Neuronal stem cell (in vitro differentiated cells): ENCODE measurements at regions not wholly inside any gene's neighbourhood (a gene's known extent, or its start where the extent isn't known, plus 50 kb on each side); places are given as distances from the start of the nearest gene placed in this dataset.

Source experiments
- DNase-seq: peaks from one replicate; pipeline ENCODE4 v3.0.0-alpha.2; 2013; ENCODE audit warnings: low spot score
- H2AFZ ChIP-seq: one replicate; pipeline ENCODE4 v1.6.1; 2013; ENCODE audit warnings: mild to moderate bottlenecking, low read length, inconsistent platforms
- H2AK5ac ChIP-seq: 2 replicates; pipeline ENCODE4 v1.6.1; 2013; ENCODE audit warnings: low read depth, mild to moderate bottlenecking, inconsistent platforms, low read length, moderate library complexity, mixed read lengths
- H2BK120ac ChIP-seq: 2 replicates; pipeline ENCODE4 v1.6.1; 2013; ENCODE audit warnings: low read depth, mild to moderate bottlenecking, inconsistent platforms, low read length, moderate library complexity, mixed read lengths
- H2BK12ac ChIP-seq: one replicate; pipeline ENCODE4 v1.6.1; 2013; ENCODE audit warnings: low read length, inconsistent platforms
- H2BK15ac ChIP-seq: 2 replicates; pipeline ENCODE4 v1.6.1; 2013; ENCODE audit warnings: mild to moderate bottlenecking, low read length, inconsistent platforms, mixed read lengths
- H2BK5ac ChIP-seq: one replicate; pipeline ENCODE4 v1.6.1; 2013; ENCODE audit warnings: inconsistent platforms, mild to moderate bottlenecking, low read length, moderate library complexity
- H3K14ac ChIP-seq: one replicate; pipeline ENCODE4 v1.6.1; 2013; ENCODE audit warnings: low read length, inconsistent platforms
- H3K18ac ChIP-seq: 2 replicates; pipeline ENCODE4 v1.6.1; 2013; ENCODE audit warnings: low read length, inconsistent platforms
- H3K23ac ChIP-seq: 2 replicates; pipeline ENCODE4 v1.6.1; 2013; ENCODE audit warnings: low read depth, mild to moderate bottlenecking, mixed read lengths, low read length, inconsistent platforms; ENCODE audit not compliant: poor library complexity
- H3K27ac ChIP-seq: replicated peaks from 3 replicates; pipeline ENCODE4 v1.5.1; 2013; ENCODE audit warnings: low read length, inconsistent platforms
- H3K27me3 ChIP-seq, 3 experiments: 2 replicates each; pipeline ENCODE4 v1.6.1; 2013; ENCODE audit warnings: low read length in 3 of 3, mild to moderate bottlenecking in 2 of 3, inconsistent platforms in 1 of 3, low read depth in 1 of 3, mixed read lengths in 1 of 3, moderate library complexity in 1 of 3; ENCODE audit not compliant: control insufficient read depth in 3 of 3, insufficient read depth in 3 of 3
- H3K36me3 ChIP-seq, 2 donors: replicated peaks in 1 of 2; 2 replicates each; pipeline ENCODE4 v1.6.1; 2013; ENCODE audit warnings: low read length in 2 of 2; ENCODE audit not compliant: control insufficient read depth in 2 of 2, insufficient read depth in 2 of 2
- H3K4ac ChIP-seq: 2 replicates; pipeline ENCODE4 v1.6.1; 2013; ENCODE audit warnings: inconsistent platforms, mild to moderate bottlenecking, low read length, moderate library complexity
- H3K4me1 ChIP-seq, 2 donors: 1 replicate in 1 of 2; 2 replicates in 1 of 2; pipeline ENCODE4 v1.6.1; 2013; ENCODE audit warnings: low read length in 2 of 2, low read depth in 1 of 2; ENCODE audit not compliant: control insufficient read depth in 2 of 2, insufficient read depth in 1 of 2
- H3K4me2 ChIP-seq: one replicate; pipeline ENCODE4 v1.6.1; 2013; ENCODE audit warnings: mild to moderate bottlenecking, low read length, inconsistent platforms; ENCODE audit not compliant: insufficient read depth, poor library complexity, severe bottlenecking
- H3K4me3 ChIP-seq, 2 donors: 2 replicates each; pipeline ENCODE4 v1.5.1; 2013; ENCODE audit warnings: low read length in 2 of 2, mild to moderate bottlenecking in 2 of 2, inconsistent platforms in 1 of 2, moderate library complexity in 1 of 2
- H3K79me1 ChIP-seq: one replicate; pipeline ENCODE4 v1.6.1; 2013; ENCODE audit warnings: low read depth, mild to moderate bottlenecking, inconsistent platforms, low read length, moderate library complexity
- H3K9ac ChIP-seq: one replicate; pipeline ENCODE4 v1.6.1; 2013; ENCODE audit warnings: mild to moderate bottlenecking, low read depth, low read length, inconsistent platforms; ENCODE audit not compliant: poor library complexity
- H3K9me3 ChIP-seq, 2 donors: replicated peaks in 1 of 2; 2 replicates each; pipeline versions ENCODE3 to v1.6.1; 2013; ENCODE audit warnings: low read length in 2 of 2, mild to moderate bottlenecking in 2 of 2, inconsistent platforms in 1 of 2, low read depth in 1 of 2, mixed read lengths in 1 of 2, moderate library complexity in 1 of 2; ENCODE audit not compliant: control insufficient read depth in 2 of 2, insufficient read depth in 1 of 2
- H4K8ac ChIP-seq: one replicate; pipeline ENCODE4 v1.6.1; 2013; ENCODE audit warnings: low read depth, mild to moderate bottlenecking, inconsistent platforms, low read length, moderate library complexity
- H4K91ac ChIP-seq: one replicate; pipeline ENCODE4 v1.6.1; 2013; ENCODE audit warnings: low read length, low read depth, mild to moderate bottlenecking, inconsistent platforms; ENCODE audit not compliant: poor library complexity
- WGBS, 2 donors: extraction: QIAGEN DNeasy Blood & Tissue Kit; methylation state at CpG; one replicate each; pipeline ENCODE4 v1.1.7; 2013; ENCODE audit warnings: missing lambda C conversion rate in 2 of 2, mixed read lengths in 1 of 2; ENCODE audit not compliant: insufficient read length in 2 of 2, insufficient replicate concordance in 1 of 2; ENCODE audit errors: extremely low coverage in 2 of 2; 5-methylcytosine and 5-hydroxymethylcytosine counted together

DNA sequence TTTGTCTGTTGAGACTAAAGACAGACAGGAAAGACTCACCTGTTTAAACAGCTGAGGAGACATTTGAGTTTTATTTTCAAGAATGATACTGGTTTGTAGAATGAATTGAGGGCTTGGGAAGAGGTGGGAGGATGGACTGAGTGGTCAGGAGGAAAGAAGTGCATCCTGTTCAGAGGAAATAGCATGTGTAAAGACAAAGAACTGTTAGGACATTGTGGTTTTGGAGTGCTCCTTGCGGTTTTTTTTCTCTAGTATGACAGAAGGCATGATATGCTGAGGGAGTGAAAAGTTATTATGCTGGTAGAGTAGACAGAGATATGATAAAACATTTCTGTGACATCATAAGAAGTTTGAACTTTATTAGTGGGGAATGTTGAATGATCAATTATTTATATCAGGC, 270.7 kb upstream of the ELAVL2 start:
- no peak overlapping the region for H2BK12ac ChIP-seq
- no peak overlapping the region for H3K27ac ChIP-seq
- no peak overlapping the region for H3K4me2 ChIP-seq
- H4K91ac ChIP-seq: no peak overlapping the region
- no peak overlapping the region for H3K4ac ChIP-seq
- H2AK5ac ChIP-seq: no peak overlapping the region
- H3K4me1 ChIP-seq: no peaks in the 10 kb centered on the region
- H3K27me3 ChIP-seq: no peaks in the 10 kb centered on the region
- H3K9me3 ChIP-seq: no peaks in the 10 kb centered on the region
- no peak overlapping the region for H2BK15ac ChIP-seq
- no peak overlapping the region for H3K23ac ChIP-seq
- no peak overlapping the region for H4K8ac ChIP-seq
- no peak overlapping the region for H3K4me3 ChIP-seq
- no peak overlapping the region for H2BK5ac ChIP-seq
- DNase-seq: no peak
- no CpG with 5 or more reads among the region's 1 CpG for WGBS, 2 donors
- no peaks in the 10 kb centered on the region for H3K79me1 ChIP-seq
- no peak overlapping the region for H2AFZ ChIP-seq
- no peak overlapping the region for H3K9ac ChIP-seq
- H3K36me3 ChIP-seq: no peaks in the 10 kb centered on the region
- no peak overlapping the region for H3K14ac ChIP-seq
- H3K18ac ChIP-seq: no peak overlapping the region
- no peak overlapping the region for H2BK120ac ChIP-seq

DNA sequence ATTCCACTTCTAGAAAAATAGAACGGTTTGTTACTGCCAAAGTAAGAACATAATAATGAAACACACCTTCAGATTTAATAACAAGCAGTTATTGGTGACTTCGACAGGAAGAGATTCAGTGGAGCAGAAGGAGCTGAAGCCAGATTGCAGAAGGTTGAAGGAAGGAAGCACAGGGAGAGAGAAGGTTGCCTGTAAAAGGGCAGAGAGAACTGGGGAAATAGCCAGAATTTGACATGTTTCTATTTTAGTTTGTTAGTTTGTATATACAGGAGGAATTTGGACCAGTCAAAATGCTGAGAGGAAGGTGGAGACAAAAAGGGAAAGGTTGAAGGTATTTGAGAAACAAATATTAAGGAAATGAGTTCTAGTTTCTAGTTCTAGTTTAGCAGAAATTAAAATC, 269.2 kb upstream of the ELAVL2 start:
- Histone ChIP-seq H2BK120ac (no peak overlapping the region), H3K4me1 (no peaks in the 10 kb centered on the region), H2BK5ac (no peak overlapping the region), H2BK12ac (no peak overlapping the region), H3K27me3 (no peaks in the 10 kb centered on the region), H3K9ac (no peak overlapping the region), H3K79me1 (no peaks in the 10 kb centered on the region), H2AK5ac (no peak overlapping the region), H3K27ac (no peak overlapping the region), H3K18ac (no peak overlapping the region), H3K4me3 (no peak overlapping the region), H4K8ac (no peak overlapping the region), H3K4me2 (no peak overlapping the region), H3K9me3 (no peaks in the 10 kb centered on the region), H2AFZ (no peak overlapping the region), H3K4ac (no peak overlapping the region), H3K14ac (no peak overlapping the region), H3K36me3 (no peaks in the 10 kb centered on the region), H3K23ac (no peak overlapping the region), H2BK15ac (no peak overlapping the region), H4K91ac (no peak overlapping the region)
- WGBS, 2 donors: no CpG with 5 or more reads among the region's 2 CpGs
- DNase-seq: no peak

GRCh38 chr9:24090566-24090965, 264.5 kb upstream of the ELAVL2 start:
- H3K27ac ChIP-seq: no peak overlapping the region
- no peak for DNase-seq
- whole genome bisulfite sequencing, 2 donors: no CpG with 5 or more reads among the region's 6 CpGs
- H3K9me3 ChIP-seq: no peaks in the 10 kb centered on the region
- no peaks in the 10 kb centered on the region for H3K79me1 ChIP-seq
- no peak overlapping the region for H3K4ac ChIP-seq
- no peak overlapping the region for H2AK5ac ChIP-seq
- H3K36me3 ChIP-seq: no peaks in the 10 kb centered on the region
- no peak overlapping the region for H2BK15ac ChIP-seq
- H3K18ac ChIP-seq: no peak overlapping the region
- H2BK12ac ChIP-seq: no peak overlapping the region
- H3K4me2 ChIP-seq: no peak overlapping the region
- H3K4me1 ChIP-seq: peaks cover 0 to 1% of the 10 kb centered on the region in 2 donors
- H2BK5ac ChIP-seq: no peak overlapping the region
- H4K91ac ChIP-seq: no peak overlapping the region
- no peak overlapping the region for H3K23ac ChIP-seq
- H3K27me3 ChIP-seq: no peaks in the 10 kb centered on the region
- no peak overlapping the region for H2BK120ac ChIP-seq
- H3K4me3 ChIP-seq: no peak overlapping the region
- no peak overlapping the region for H3K9ac ChIP-seq
- no peak overlapping the region for H4K8ac ChIP-seq
- no peak overlapping the region for H2AFZ ChIP-seq
- no peak overlapping the region for H3K14ac ChIP-seq

- no CpG with 5 or more reads among the region's 6 CpGs for WGBS, 2 donors
- H3K27ac ChIP-seq: no peak overlapping the region
- H3K4me1 ChIP-seq: peaks cover 3% of the 10 kb centered on the region in 2 donors
Measured at GRCh38 chr9:24073666-24074065, 247.6 kb upstream of the ELAVL2 start.

More at GRCh38 chr9:24073666-24074065, 247.6 kb upstream of the ELAVL2 start:
- no peaks in the 10 kb centered on the region for H3K36me3 ChIP-seq
- H4K8ac ChIP-seq: no peak overlapping the region
- no peaks in the 10 kb centered on the region for H3K79me1 ChIP-seq
- H3K4ac ChIP-seq: no peak overlapping the region
- H2AFZ ChIP-seq: no peak overlapping the region
- DNase-seq: no peak
- no peak overlapping the region for H2BK5ac ChIP-seq
- H3K18ac ChIP-seq: no peak overlapping the region
- H2BK15ac ChIP-seq: no peak overlapping the region
- H3K27me3 ChIP-seq: no peaks in the 10 kb centered on the region
- H2BK12ac ChIP-seq: no peak overlapping the region
- no peak overlapping the region for H3K9ac ChIP-seq
- no peaks in the 10 kb centered on the region for H3K9me3 ChIP-seq
- H3K4me2 ChIP-seq: no peak overlapping the region
- no peak overlapping the region for H2AK5ac ChIP-seq
- H3K23ac ChIP-seq: no peak overlapping the region
- H4K91ac ChIP-seq: no peak overlapping the region
- no peak overlapping the region for H3K14ac ChIP-seq
- no peak overlapping the region for H3K4me3 ChIP-seq
- H2BK120ac ChIP-seq: no peak overlapping the region
